NB4 (cell line): ENCODE measurements at regions not wholly inside any gene's neighbourhood (a gene's known extent, or its start where the extent isn't known, plus 50 kb on each side); places are given as distances from the start of the nearest gene placed in this dataset.

Experiments used
- DNase-seq: peaks from one replicate; pipeline ENCODE4 v3.0.0; 2010; ENCODE audit warnings: low read depth
- H3K4me3 ChIP-seq: one replicate; pipeline ENCODE4 v1.5.1; 2011; ENCODE audit warnings: mild to moderate bottlenecking, low read depth, low read length, moderate library complexity
- MYC ChIP-seq: IDR thresholded peaks from 2 replicates; pipeline ENCODE4 v1.6.1; 2011; ENCODE audit warnings: low read depth, low read length
- POLR2A ChIP-seq: IDR thresholded peaks from 2 replicates; pipeline ENCODE4 v1.6.1; 2011; ENCODE audit warnings: mild to moderate bottlenecking; ENCODE audit not compliant: insufficient read length; ENCODE audit errors: extremely low read depth
- TF ChIP-seq, protein P1 (sequence below): IDR thresholded peaks from one replicate; pipeline ENCODE4 v1.5.1; 2012; ENCODE audit warnings: low read depth, low read length
- TF ChIP-seq, protein P2 (sequence below): IDR thresholded peaks from 2 replicates; pipeline ENCODE4 v1.6.1; 2011; ENCODE audit warnings: low read depth, low read length

DNA sequence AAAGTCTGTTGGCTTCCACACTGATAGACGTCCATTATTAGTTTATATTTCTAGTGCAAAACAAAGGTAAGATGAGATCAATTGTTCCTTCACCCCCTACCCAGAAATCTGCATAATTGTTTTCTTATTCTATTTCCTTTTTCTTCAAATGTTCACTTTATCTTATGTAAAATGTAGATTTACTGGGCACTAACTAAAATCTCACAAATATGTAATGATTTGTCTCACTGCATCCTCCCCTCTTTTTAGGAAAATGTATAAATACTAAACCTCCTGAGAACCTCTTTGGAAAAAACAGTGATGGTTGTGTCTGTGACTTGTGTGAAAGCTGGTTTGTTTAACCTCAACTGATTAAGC lies 1377.2 kb upstream of the MIR17HG start:
- DNase-seq = no peak
- TF ChIP-seq POLR2A = no peak
- TF ChIP-seq, protein P1, sequence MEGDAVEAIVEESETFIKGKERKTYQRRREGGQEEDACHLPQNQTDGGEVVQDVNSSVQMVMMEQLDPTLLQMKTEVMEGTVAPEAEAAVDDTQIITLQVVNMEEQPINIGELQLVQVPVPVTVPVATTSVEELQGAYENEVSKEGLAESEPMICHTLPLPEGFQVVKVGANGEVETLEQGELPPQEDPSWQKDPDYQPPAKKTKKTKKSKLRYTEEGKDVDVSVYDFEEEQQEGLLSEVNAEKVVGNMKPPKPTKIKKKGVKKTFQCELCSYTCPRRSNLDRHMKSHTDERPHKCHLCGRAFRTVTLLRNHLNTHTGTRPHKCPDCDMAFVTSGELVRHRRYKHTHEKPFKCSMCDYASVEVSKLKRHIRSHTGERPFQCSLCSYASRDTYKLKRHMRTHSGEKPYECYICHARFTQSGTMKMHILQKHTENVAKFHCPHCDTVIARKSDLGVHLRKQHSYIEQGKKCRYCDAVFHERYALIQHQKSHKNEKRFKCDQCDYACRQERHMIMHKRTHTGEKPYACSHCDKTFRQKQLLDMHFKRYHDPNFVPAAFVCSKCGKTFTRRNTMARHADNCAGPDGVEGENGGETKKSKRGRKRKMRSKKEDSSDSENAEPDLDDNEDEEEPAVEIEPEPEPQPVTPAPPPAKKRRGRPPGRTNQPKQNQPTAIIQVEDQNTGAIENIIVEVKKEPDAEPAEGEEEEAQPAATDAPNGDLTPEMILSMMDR = no peak
- TF ChIP-seq, protein P2, sequence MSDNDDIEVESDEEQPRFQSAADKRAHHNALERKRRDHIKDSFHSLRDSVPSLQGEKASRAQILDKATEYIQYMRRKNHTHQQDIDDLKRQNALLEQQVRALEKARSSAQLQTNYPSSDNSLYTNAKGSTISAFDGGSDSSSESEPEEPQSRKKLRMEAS = no peak
- TF ChIP-seq MYC = no peak
- no peak overlapping the region for H3K4me3 ChIP-seq

DNA sequence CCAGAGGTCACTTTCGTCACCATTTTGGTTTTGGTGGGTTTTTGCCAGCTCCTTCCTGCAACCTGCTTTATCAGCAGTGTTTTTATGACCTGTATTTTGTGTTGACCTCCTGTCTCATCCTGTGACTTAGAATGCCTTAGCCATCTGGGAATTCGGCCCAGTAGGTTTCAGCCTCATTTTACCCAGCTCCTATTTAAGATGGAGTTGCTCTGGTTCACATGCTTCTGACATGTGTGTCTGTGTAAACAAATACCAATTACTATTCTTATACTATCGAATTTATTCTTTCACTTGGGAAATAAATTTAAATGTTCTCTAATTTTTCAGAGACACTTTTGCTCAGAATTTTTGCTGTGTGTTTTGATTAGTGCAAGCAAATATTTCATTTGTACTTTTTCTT lies 1370.3 kb upstream of the MIR17HG start:
- DNase-seq = no peak
- no peak overlapping the region for H3K4me3 ChIP-seq
- TF ChIP-seq, protein P1 = no peak
- TF ChIP-seq POLR2A (no peak), MYC (no peak)
- TF ChIP-seq, protein P2 = no peak

DNA sequence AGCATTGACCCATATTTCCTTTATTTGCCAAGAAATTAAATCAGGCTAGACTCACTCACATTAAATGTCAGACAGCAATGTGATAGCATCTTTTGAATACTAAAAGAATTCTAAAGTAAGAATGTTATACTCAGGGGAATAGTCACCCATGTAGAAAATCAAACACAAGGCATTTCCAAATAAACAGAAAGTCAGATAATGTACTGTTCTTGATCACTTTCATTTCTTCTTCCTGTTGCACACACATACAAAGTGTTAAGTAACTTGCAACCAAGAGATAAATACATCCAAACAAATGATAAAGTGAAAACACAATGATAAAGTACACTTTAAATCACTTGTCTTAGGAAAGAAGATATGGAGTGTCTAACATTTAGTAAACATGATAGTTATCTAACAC lies 1366.6 kb upstream of the MIR17HG start:
- no peak overlapping the region for H3K4me3 ChIP-seq
- TF ChIP-seq POLR2A = no peak
- TF ChIP-seq, protein P2 = no peak
- TF ChIP-seq MYC = no peak
- TF ChIP-seq, protein P1 = no peak
- no peak for DNase-seq

DNA sequence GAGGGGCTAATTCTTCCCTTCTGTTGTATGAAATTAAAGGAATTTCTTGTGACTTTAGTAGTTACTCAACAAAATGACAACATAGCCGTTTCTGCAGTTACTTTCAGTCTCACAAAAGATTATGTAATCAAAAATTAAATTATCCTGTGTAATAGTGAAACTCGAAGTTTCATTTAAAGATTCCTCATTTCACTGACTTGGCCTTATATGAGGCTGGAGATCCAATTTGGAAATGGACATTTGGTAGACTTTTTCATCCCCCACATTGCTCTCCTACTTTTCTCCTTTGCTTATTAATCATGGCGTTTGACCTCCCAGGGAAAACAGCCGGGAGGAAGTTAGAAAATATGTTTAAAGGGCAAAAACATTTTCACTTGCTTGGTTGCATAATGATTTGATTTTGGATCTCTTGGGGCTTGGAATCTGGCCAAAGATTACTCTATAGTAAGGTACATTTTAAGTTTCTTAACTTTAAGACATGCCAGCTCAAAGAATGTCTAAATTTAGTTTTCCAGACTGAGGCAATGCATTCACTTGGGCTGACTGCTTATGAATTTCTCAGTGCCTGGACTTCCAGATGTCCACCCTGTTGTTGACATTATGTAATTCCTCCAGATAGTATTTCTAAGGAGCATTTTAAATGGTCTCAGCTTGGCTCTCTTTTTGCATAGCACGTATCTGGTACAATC lies 1364.9 kb upstream of the MIR17HG start:
- H3K4me3 ChIP-seq = no peak overlapping the region

DNA sequence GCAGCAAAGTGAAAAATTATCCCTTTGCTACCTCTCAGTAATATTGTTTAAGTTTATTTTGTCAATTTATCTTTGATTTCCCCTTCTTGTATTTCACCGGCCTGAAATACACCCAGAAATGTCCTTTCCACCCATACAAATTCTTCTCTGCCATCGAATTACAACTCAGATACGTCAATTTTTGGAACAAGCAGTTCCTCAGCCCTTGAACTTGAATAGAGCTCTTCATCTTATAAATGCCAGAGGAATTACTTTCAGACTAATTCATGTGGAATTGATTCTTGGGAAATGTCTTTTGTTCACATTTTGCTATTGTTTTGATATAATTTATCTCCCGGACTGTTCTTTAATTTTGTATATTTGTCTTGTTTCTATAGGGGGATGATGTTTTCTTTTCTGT lies 1359.3 kb upstream of the MIR17HG start:
- no peak for DNase-seq
- TF ChIP-seq, protein P1 = no peak

More for the DNA sequence above, 1364.9 kb upstream of the MIR17HG start:
- TF ChIP-seq, protein P1 = no peak
- TF ChIP-seq, protein P2 = no peak
- TF ChIP-seq MYC (no peak), POLR2A (no peak)
- no peak for DNase-seq

DNA sequence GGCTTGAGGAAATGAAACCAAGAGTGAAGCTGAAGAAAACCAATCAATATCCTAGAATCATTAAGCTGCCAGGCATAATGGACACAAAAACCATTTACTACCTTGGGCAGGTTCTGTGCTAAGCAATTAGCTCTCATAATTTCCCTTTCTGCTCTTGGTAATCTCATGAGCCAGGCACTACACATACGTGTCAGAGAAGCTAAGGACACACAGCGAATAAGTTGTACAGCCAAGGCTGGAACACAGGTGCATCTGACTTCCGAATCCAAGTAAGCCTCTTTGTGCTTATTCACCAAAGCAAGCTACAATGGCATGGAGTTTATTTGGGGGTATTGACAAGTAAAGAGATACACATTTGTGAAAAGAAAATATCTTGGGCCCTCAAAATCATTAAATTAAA lies 1343.9 kb upstream of the MIR17HG start:
- no peak for TF ChIP-seq POLR2A
- TF ChIP-seq, protein P1 = no peak
- TF ChIP-seq, protein P2 = no peak
- no peak for TF ChIP-seq MYC
- no peak overlapping the region for H3K4me3 ChIP-seq
- no peak for DNase-seq

More for the DNA sequence above, 1359.3 kb upstream of the MIR17HG start:
- H3K4me3 ChIP-seq = no peak overlapping the region
